Keratinocyte (primary cell): ENCODE measurements at regions not wholly inside any gene's neighbourhood (a gene's known extent, or its start where the extent isn't known, plus 50 kb on each side); places are given as distances from the start of the nearest gene placed in this dataset.

Experiments
- DNase-seq: peaks from one replicate; pipeline ENCODE4 v3.0.0-alpha.2; 2011; ENCODE audit warnings: low read depth, missing footprints, low spot score
- FAIRE-seq: peaks from 2 replicates; lab custom pipeline; 2011; peaks lifted over from hg19 to GRCh38; lab: Jason Lieb, UNC
- H2AFZ ChIP-seq: 2 replicates; pipeline ENCODE4 v1.6.0; 2012; ENCODE audit warnings: low read length, control low read depth, inconsistent platforms; ENCODE audit not compliant: control insufficient read depth
- H3K27ac ChIP-seq: 2 replicates; pipeline ENCODE4 v1.5.1; 2011; ENCODE audit warnings: low read length; ENCODE audit not compliant: control insufficient read depth, insufficient read depth
- H3K27me3 ChIP-seq: 3 replicates; pipeline ENCODE4 v1.6.0; 2011; ENCODE audit warnings: low read length; ENCODE audit not compliant: control insufficient read depth, insufficient read depth; ENCODE audit errors: extremely low read depth
- H3K36me3 ChIP-seq, 2 experiments: 2 replicates in 1 of 2; 3 replicates in 1 of 2; pipeline ENCODE4 v1.5.1; 2011; ENCODE audit warnings: low read length in 2 of 2, mild to moderate bottlenecking in 1 of 2; ENCODE audit not compliant: control insufficient read depth in 2 of 2, insufficient read depth in 2 of 2; ENCODE audit errors: extremely low read depth in 1 of 2
- H3K4me1 ChIP-seq: 3 replicates; pipeline ENCODE4 v1.5.1; 2011; ENCODE audit warnings: low read length; ENCODE audit not compliant: control insufficient read depth, insufficient read depth; ENCODE audit errors: extremely low read depth
- H3K4me2 ChIP-seq: 3 replicates; pipeline ENCODE4 v1.6.0; 2011; ENCODE audit warnings: low read depth, low read length; ENCODE audit not compliant: control insufficient read depth, insufficient read depth; ENCODE audit errors: extremely low read depth
- H3K4me3 ChIP-seq, 3 experiments: fragments of 200-600 bp in 1 of 3; sonication (generic) in 1 of 3; 2 replicates in 2 of 3; 3 replicates in 1 of 3; pipeline ENCODE4 v1.5.1; 2011 to 2016; ENCODE audit warnings: low read length in 3 of 3, mild to moderate bottlenecking in 3 of 3, control low read depth in 2 of 3, inconsistent platforms in 1 of 3, low read depth in 1 of 3, mixed read lengths in 1 of 3, mixed run types in 1 of 3, moderate library complexity in 1 of 3; ENCODE audit not compliant: control insufficient read depth in 2 of 3, insufficient read depth in 2 of 3; ENCODE audit errors: extremely low read depth in 1 of 3
- H3K79me2 ChIP-seq: 2 replicates; pipeline ENCODE4 v1.6.0; 2012; ENCODE audit warnings: low read length; ENCODE audit not compliant: control insufficient read depth, insufficient read depth
- H3K9ac ChIP-seq: 3 replicates; pipeline ENCODE4 v1.6.0; 2011; ENCODE audit warnings: low read length; ENCODE audit not compliant: control insufficient read depth, insufficient read depth; ENCODE audit errors: extremely low read depth
- H3K9me1 ChIP-seq: 3 replicates; pipeline ENCODE4 v1.6.0; 2011; ENCODE audit warnings: low read length; ENCODE audit not compliant: control insufficient read depth, insufficient read depth; ENCODE audit errors: extremely low read depth
- H3K9me3 ChIP-seq: 2 replicates; pipeline ENCODE4 v1.5.1; 2012; ENCODE audit warnings: low read depth, low read length; ENCODE audit not compliant: control insufficient read depth
- H4K20me1 ChIP-seq: 3 replicates; pipeline ENCODE4 v1.6.0; 2011; ENCODE audit warnings: low read length; ENCODE audit not compliant: control insufficient read depth, insufficient read depth; ENCODE audit errors: extremely low read depth
- EZH2 ChIP-seq: IDR thresholded peaks from one replicate; pipeline ENCODE4 v1.6.1; 2012; ENCODE audit warnings: inconsistent platforms, mild to moderate bottlenecking, low read length, moderate library complexity
- dilution Hi-C: fragments of 300-500 bp; cut with MboI; formaldehyde crosslinking; loops from one replicate; pipeline ENCODE4 v1.7.0; 2020; ENCODE audit warnings: low sequenced_read_pairs; ENCODE audit not compliant: extremely low pct_ligation_motif_present
- TF ChIP-seq, protein P1 (sequence below), 3 experiments: IDR thresholded peaks in 1 of 3; conservative IDR thresholded peaks in 1 of 3; optimal IDR thresholded peaks in 1 of 3; 2 replicates in 2 of 3; 3 replicates in 1 of 3; pipeline versions ENCODE3 to v1.5.1; 2011; ENCODE audit warnings: low read length in 3 of 3, mild to moderate bottlenecking in 3 of 3, moderate library complexity in 2 of 3, control low read depth in 1 of 3, inconsistent platforms in 1 of 3; ENCODE audit not compliant: insufficient read depth in 2 of 3; ENCODE audit errors: extremely low read depth in 1 of 3

DNA sequence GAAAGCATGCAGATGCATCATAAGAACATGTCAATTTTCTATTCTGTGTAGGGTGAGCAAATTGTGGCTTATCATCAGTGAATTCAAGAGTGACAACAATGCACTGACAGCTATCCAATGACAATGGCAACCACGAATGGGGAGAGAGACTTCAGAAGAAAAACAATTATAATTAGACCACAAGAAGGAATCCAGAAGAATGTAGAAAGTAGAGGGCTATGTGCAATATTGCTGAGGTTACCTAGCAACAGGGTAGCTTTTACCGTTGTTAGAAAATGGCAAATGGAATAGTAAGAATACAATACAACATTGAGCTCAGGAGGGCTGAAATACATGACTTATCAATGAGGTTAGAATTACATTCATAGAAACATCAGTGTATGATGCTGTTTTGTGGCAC is 71.1 kb upstream of the SESTD1 start:
- no peaks in the 10 kb centered on the region for H3K9me1 ChIP-seq
- no peaks in the 10 kb centered on the region for H3K36me3 ChIP-seq
- no peaks in the 10 kb centered on the region for H3K9me3 ChIP-seq
- TF ChIP-seq, protein P1, sequence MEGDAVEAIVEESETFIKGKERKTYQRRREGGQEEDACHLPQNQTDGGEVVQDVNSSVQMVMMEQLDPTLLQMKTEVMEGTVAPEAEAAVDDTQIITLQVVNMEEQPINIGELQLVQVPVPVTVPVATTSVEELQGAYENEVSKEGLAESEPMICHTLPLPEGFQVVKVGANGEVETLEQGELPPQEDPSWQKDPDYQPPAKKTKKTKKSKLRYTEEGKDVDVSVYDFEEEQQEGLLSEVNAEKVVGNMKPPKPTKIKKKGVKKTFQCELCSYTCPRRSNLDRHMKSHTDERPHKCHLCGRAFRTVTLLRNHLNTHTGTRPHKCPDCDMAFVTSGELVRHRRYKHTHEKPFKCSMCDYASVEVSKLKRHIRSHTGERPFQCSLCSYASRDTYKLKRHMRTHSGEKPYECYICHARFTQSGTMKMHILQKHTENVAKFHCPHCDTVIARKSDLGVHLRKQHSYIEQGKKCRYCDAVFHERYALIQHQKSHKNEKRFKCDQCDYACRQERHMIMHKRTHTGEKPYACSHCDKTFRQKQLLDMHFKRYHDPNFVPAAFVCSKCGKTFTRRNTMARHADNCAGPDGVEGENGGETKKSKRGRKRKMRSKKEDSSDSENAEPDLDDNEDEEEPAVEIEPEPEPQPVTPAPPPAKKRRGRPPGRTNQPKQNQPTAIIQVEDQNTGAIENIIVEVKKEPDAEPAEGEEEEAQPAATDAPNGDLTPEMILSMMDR (optimal IDR thresholded peaks at IDR 0.05 in 1 of 3, IDR thresholded peaks at IDR 0.05 in 1 of 3, conservative IDR thresholded peaks at IDR 0.05 in 1 of 3; ENCODE audit: extremely low read depth in 1 of 3, insufficient read depth in 2 of 3, low read length in 3 of 3) = no peak
- no peak for TF ChIP-seq EZH2
- no peak for FAIRE-seq
- peaks cover 4% of the 10 kb centered on the region for H3K4me1 ChIP-seq
- no peak overlapping the region for H3K27ac ChIP-seq
- dilution Hi-C loops = no loop called here
- no peaks in the 10 kb centered on the region for H3K79me2 ChIP-seq
- no peak overlapping the region for H2AFZ ChIP-seq
- H3K4me2 ChIP-seq = no peak overlapping the region
- no peak for DNase-seq
- H3K27me3 ChIP-seq = no peaks in the 10 kb centered on the region
- H3K4me3 ChIP-seq = no peak overlapping the region
- H4K20me1 ChIP-seq = no peaks in the 10 kb centered on the region
- H3K9ac ChIP-seq = no peak overlapping the region

DNA sequence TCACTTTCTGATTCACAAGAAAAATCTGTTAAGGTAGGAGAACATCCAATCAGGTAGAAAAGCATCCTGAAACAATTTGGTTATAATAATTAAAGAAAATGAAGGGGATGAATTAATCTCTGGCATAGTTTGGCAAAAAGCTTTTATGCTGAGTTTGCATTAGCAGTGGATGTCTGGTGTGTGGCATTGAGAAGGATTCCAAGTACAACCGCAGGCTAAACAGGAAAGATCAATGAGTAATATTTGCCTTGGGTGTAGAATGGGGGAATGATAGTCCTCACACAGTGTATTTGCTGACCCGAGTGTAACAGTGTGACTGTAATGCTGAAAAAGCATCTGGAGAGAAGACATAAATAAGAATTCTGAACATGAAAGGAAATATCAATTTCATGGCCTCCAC is 68.3 kb upstream of the SESTD1 start:
- Histone ChIP-seq H3K27me3 (no peaks in the 10 kb centered on the region), H3K9me3 (no peaks in the 10 kb centered on the region), H3K9me1 (no peaks in the 10 kb centered on the region), H3K4me2 (no peak overlapping the region), H4K20me1 (no peaks in the 10 kb centered on the region), H3K27ac (no peak overlapping the region), H3K36me3 (no peaks in the 10 kb centered on the region), H3K4me1 (peaks cover 4% of the 10 kb centered on the region), H3K4me3 (no peak overlapping the region), H2AFZ (no peak overlapping the region), H3K9ac (no peak overlapping the region), H3K79me2 (no peaks in the 10 kb centered on the region)
- TF ChIP-seq, protein P1 (optimal IDR thresholded peaks at IDR 0.05 in 1 of 3, IDR thresholded peaks at IDR 0.05 in 1 of 3, conservative IDR thresholded peaks at IDR 0.05 in 1 of 3; ENCODE audit: extremely low read depth in 1 of 3, insufficient read depth in 2 of 3, low read length in 3 of 3) = no peak
- TF ChIP-seq EZH2 = no peak
- DNase-seq (no peak), FAIRE-seq (peak; percentile 43)
- dilution Hi-C loops = no loop called here
